GM21390 (cell line): ENCODE measurements at regions not wholly inside any gene's neighbourhood (a gene's known extent, or its start where the extent isn't known, plus 50 kb on each side); places are given as distances from the start of the nearest gene placed in this dataset.
"Not testable (repeated sequence)": the region's sequence is repeated elsewhere in the genome, so short reads cannot be mapped to it uniquely, and the experiment has no call there.

Experiments used
- ATAC-seq: cut with Tn5 transposase; IDR thresholded peaks from one replicate; pipeline ENCODE4 v1.9.1; 2021; ENCODE audit not compliant: unreplicated experiment

- ATAC-seq: no peak
Observed at GRCh38 chr10:16231176-16231575, 205.6 kb upstream of the PTER start.

- no peak for ATAC-seq
Observed at GRCh38 chr10:16231734-16232435, 204.9 kb upstream of the PTER start.

DNA sequence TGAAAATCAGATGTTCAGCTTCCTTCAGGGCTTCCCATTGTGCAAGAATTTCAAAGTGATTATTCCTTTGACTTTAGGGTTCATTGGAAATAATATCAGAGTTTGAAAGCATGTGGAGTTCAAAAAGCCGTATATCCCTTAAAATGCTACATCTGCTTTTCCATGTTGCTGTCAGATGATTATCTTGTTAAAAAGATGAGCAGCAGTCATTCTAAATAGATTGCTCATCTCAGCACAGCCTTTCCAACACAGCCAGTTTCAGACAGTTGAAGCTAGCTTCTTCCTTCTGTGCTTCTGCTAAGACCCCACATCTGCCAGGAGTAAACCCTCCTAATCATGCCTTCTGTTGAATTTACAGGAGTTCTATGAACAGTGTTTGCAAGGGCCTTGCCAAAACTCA, 204.4 kb upstream of the PTER start:
- no peak for ATAC-seq

- no peak for ATAC-seq
Observed at GRCh38 chr10:16234916-16235315, 201.9 kb upstream of the PTER start.

DNA sequence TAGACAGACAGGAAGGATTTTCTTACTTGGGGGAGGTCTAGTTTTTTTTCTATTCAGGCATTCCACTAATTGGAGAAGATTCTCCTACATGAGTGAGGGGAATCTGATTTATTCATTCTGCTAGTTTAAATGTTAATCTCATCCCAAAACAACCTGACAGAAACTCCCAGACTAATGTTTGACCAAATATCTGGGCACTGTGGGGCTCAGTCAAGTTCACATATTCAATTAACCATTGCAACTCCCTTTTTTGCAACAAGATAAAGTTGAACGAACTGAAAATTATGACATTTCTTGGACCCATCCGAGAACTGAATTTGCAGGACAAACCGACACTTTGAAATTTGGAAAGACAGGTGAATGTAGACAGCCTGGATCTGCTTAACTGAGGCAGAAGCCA, 194.4 kb upstream of the PTER start:
- no peak for ATAC-seq

DNA sequence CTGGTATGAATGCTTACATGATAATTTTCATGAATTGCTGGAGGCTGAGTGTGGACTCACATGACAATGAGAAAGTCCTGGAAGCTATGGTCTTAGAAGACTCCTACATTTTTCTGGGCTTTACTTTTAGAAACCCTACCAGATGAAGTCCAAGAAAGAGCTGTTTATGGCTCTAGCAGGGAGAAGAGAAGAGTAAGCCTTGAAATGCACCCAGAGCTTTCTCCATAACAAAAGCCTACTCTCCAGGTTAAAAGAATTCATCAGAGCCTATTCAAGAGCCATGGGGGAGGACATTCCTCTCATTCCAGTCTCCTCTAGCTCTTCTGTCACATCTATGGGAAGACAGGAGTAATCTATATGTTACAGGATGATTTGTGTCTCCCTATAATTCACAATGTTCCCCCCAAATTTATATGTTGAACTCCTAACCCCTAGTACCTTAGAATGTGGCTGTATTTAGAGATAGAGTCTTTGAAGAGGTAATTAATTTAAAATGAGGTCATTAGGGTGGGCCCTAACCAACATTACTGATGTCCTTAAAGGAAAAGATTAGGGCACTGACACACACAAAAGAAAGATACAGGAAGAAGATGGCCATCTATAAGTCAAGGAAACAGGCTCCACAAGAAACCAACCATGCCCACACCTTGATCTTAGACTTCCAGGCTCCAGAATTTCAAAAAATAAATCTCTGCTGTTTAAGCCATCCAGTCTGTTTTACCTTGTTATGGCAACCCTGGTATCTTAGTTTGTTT, 193.8 kb upstream of the PTER start:
- ATAC-seq: no peak

- ATAC-seq: not testable (repeated sequence)
Observed at GRCh38 chr10:16250136-16250535, 186.7 kb upstream of the PTER start.

DNA sequence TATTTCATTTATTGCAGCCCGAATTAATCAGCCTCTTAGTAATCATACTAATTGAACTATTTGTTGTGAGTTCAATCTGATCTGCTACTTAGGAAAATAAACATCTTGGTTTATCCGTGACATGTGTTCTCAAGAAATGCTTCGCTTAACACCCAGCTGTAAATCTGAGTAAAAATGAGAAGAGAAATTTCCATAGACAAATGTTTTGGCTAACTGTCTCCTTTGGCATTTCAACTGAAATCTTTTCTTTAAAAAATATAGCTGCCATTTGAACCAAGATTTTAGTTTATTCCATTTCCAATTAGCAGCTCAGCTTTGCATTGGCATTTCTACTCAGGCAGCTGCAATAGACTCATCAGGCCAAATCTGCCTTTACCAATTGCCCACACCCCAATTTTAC, 180.5 kb upstream of the PTER start:
- no peak for ATAC-seq

- ATAC-seq: no peak
Observed at GRCh38 chr10:16258291-16259040, 178.3 kb upstream of the PTER start.

GRCh38 chr10:16259726-16260125, 177.1 kb upstream of the PTER start:
- no peak for ATAC-seq

DNA sequence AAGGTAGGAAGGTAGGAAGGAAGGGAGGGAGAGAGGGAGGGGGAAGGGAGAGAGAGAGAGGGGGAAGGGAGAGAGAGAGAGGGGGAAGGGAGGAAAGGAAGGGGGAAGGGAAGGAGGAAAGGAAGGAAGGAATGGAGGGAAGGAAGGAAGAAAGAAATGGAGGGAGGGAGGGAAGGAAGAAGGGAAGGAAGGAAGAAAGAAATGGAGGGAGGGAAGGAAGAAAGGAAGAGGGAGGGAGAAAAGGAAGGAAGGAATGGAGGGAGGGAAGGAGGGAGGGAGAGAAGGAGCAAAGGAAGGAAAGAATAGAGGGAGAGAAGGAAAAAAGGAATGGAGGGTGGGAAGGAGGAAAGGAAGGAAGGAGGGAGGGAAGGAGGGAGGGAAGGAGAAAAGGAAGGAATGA, 176.4 kb upstream of the PTER start:
- ATAC-seq: no peak

DNA sequence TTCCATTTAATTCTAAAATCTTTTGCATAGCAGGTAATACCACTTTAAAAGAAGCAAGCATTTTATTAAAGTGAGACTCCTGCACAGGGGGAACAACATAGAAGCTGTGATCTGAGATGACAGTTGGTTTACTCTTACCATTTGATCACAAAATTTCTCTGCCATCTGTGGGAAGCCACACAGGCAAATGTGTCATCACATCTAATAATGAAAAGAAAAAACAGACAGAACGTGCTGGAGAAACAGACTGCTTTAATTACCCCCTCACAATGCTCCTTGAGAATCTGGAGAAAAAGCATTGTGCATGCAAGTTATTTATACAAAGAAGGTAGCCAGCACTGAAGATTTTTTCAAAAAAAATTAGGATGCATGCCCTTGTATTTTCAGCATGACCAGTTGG, 165.2 kb upstream of the PTER start:
- ATAC-seq: no peak

DNA sequence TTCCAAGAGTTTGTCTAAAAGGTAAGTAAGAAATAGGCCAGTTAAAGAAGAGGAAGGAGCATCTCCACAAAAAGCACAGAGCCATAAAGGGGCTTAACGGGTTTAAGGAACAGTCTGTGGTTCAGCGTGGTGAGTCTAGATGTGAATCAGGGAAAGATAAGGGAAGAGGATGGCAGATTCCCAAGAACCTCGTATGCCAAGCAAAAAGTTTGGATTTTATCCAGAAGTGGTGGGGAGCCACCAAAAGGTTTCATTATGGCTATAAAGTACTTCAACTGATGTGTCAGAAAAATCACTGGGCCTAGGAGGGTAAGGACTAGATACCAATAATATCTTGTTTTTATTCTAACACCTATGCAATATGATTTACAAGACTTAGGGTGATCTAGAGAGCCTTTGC, 161.9 kb upstream of the PTER start:
- no peak for ATAC-seq

DNA sequence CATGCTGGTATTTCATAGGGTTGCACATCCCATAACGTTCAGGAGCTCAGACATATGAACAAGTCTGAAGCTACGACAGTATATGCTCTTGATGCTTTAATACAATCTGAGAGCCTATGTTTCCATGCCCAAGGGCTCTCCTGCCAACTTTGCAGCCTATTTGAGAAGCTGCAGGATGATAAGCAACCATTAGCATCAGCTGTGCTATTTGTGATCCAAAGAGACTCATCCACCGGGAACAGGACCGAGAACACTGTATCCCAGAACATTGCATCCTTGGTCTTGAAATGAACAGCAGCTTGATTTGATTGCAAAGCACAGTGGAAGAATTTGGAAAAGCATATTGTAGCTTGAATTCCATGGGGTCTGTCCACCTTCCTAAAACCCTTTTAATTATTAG, 156.2 kb upstream of the PTER start:
- no peak for ATAC-seq

DNA sequence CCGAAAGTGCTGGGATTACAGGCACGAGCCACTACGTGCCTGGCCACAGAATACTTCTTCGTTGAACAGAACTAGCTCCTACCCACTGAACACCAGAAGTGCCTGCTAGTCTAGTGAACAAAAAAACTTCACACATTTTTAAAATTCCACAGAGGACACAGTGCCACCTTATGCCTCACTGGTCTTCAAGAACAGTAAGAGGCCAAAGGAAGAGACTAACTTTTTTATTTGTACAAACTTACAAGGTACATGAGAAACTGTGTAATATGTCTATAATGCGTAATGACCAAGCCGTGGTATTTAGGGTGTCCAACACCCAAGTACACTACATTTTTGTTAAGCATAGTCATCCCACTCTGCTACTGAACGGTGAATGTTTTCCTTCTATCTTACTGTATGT, 144.4 kb upstream of the PTER start:
- ATAC-seq: no peak

GRCh38 chr10:16297069-16297468, 139.7 kb upstream of the PTER start:
- no peak for ATAC-seq

GRCh38 chr10:16297642-16298041, 139.2 kb upstream of the PTER start:
- no peak for ATAC-seq

- ATAC-seq: no peak
Observed at GRCh38 chr10:16304311-16304710, 132.5 kb upstream of the PTER start.

- no peak for ATAC-seq
Observed at GRCh38 chr10:16310440-16310839, 126.4 kb upstream of the PTER start.

DNA sequence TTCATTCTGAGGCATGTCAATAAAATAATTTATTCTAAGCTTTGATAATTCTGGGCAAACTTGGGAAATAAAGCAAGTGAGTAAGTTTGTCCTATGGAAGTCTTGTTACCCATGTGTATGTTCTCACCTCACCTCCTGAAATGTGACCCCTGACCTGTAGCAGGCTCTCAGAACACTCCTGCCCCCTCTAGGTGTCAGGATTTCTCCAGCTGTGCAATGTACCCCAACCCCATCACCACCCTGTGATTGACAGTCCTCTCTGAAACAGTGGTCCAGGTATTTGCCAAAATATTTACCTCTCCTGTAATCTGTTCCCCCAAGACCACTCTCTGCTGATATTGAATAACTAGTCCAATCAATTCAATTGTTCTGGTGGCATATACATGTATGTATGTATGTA, 122.6 kb upstream of the PTER start:
- ATAC-seq: no peak

DNA sequence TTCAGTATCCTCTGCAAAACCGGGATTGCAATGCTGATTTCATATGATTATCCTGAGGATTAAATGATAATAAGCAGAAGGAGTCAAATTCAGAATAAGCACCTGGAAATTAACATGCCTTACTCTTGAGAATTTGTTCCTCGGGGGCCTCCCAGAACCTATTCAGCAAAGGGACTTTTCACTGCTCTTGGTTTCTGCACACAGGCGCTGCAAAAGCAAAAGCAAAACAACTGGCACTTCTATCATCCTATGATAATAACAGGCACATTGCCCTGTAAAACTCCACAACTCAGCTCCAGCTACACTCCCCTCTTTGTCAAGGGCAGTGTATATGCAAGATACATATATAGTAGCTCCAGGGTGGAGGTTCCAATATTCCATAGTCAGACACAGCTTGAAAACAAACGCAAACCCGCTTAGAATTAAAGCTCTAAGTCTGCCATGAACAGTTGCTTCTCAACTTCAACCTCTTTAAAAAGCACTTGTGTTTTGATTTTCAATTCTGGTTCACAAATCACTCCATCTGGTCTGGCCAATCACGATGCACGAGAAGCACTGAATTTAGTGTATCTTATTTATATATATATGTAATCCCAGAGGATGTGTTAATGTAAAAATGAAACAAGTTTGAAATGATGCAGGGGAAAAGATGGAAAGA, 119.9 kb upstream of the PTER start:
- no peak for ATAC-seq

DNA sequence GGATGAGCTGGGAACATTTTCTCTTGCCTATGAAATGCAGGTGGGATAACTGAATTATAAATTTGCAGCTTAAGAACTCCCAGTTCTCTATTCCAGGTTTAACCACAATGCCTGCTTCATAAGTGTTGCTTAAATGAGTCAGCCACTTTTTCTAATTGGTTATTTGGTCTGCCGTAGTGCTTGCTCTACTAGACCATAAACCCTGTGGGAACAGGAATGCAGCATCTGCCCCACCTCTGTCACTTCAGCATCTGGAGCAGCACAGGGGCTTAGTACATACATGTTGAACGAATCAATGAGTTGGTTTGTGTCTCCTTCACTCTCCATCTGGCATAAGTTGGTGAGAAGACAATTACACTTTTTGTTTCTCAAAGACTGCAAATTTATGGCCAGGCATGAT, 95.2 kb upstream of the PTER start:
- no peak for ATAC-seq
